Stimulated activated CD4-positive, alpha-beta T cell treated with anti-CD3 and anti-CD28 coated beads, Interleukin-4, amount 100 ng/mL, for 1 hour (primary cell): ENCODE measurements at regions not wholly inside any gene's neighbourhood (a gene's known extent, or its start where the extent isn't known, plus 50 kb on each side); places are given as distances from the start of the nearest gene placed in this dataset.
A peak's percentile ranks its signal among the peaks of the same experiment; 100 is the strongest.
"Not testable (repeated sequence)": the region's sequence is repeated elsewhere in the genome, so short reads cannot be mapped to it uniquely, and the experiment has no call there.

Source experiments
- DNase-seq: peaks from one replicate; pipeline ENCODE4 v3.0.0-alpha.2; 2020

DNA sequence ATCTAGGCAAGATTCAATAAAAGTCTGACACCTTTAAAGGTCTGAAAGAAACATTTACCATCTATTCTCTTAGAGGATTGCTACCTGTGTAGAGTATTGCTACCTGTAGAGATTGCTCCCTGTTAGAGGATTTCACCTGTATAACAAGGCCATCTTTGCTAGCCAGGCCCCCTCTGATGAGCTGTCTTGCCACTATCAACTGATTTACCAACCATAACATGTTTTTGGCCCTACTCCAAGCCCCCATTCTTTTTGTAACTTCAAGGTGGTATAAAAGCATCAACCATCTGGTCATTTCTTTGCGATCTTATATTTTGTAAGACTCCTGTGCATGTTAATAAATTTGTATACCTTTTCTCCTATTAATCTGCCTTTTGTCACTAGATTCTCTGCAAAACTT is 424.7 kb upstream of the CAMK1G start:
- no peak for DNase-seq

DNA sequence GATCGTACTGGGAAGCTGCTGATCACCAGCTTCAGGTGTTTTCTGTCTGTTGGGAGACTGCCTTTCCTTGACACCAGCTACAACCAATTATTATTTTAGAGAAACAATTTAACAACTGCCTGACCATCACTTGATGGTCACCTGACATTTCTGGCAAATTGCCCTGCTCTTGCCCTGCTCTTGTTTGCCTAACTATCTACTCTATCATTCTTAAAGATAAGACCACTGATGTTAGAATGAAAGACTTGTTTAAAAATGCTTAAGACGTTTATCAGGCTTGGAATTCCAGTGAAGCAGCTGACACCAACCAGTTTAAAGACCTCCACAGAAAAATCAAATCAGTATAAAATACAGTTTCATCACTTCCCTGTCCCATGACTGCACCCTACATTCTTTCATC is 423.3 kb upstream of the CAMK1G start:
- DNase-seq: no peak

DNA sequence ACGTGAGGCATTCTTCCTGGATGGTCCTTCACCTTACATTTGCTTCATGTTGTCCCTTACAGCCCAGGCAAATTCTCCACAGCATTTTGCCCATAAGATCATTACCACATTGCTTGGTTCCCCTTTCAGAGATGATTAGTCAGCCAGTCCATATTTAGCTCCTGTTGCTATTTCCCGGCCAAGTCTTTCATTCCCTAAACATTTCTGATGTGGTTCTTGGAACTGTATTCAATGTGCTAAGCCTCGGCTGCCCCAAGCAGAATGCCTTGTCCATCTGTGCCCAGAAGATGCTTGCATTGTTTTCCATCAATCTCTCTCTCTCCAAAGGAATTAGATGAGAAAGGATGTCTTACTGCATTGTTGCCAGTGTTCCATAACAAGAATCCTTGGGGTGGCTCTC is 420.9 kb upstream of the CAMK1G start:
- no peak for DNase-seq

DNA sequence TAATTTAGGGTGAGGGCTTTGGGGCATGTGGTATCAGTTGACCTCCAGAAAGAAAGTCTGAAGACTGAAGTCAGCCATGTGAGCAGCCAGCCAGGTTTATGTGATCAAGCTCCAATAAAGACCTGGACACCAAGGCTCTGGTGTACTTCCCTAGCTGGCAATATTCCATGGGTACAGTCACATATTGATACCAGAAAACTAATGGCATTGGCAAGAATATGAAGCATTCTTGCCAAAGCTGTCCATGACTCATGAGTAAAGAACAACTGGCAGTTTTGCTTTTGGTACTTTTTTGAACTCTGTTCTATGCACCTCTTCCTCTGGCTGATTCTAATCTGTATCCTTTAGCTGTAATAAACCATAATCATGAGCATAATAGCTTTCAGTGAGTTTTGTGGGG is 415.3 kb upstream of the CAMK1G start:
- no peak for DNase-seq

DNA sequence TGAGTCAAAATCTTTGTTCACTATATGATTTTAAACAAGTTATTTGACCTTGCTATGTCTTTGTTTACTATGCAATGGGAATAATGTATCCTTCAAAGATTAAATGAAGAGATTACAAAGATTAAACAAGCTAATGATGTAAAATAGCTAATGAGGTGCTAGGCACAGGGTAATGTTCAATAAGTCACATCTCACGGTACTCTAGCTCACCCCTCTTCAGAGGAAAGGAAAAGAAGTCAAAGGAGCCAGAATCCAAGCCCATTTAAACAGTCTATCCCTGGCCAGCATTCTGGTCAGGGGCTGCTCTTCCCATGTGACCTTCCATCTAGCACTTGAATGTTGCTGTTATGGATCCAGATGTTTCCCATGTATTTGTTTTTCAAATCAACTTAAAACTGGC is 412.4 kb upstream of the CAMK1G start:
- no peak for DNase-seq

DNA sequence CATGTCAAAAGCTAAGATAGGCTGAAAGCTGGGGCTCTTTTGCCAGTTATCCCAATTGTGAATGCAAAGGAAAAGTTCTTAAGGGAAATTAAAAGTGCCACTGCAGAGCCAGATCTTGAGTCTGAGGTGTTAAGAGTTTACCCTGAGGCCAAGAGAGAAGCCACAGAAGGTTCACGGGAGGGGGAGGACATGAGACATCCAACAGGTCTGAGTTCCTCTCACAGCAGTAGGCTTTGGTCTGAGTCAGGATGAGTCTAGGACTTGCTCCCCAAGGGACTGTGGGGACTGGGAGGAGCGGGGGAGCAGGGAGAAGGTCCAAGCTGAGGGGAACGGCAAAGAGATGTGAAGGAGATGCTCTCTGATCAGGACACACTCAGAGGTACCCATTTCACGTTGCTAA is 411.2 kb upstream of the CAMK1G start:
- DNase-seq: no peak

DNA sequence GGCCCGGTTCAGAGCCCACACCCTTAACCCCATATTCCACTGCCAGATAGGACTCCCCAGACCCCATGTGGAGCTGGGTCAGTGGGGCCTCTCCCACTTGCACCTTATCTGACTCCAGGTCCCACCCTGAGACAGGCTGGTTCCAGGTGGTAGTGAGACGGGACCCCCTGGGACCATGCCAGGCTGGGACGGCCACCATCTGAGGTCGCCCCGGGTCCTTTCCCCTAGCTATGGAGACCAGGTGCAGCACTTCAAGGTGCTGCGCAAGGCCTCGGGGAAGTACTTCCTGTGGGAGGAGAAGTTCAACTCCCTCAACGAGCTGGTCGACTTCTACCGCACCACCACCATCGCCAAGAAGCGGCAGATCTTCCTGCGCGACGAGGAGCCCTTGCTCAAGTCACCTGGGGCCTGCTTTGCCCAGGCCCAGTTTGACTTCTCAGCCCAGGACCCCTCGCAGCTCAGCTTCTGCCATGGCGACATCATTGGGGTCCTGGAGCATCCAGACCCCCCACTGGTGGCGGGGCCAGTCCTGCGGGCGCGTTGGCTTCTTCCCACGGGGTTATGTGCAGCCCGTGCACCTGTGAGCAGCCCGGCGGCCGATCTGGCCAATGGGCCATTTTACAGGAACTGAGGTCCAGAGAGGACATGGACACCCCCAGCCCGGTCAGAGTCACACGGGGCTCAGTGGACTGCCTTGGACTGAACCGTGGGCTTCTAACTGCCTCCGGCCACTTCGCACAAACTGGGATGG is 410.5 kb upstream of the CAMK1G start:
- DNase-seq: not testable (repeated sequence)

DNA sequence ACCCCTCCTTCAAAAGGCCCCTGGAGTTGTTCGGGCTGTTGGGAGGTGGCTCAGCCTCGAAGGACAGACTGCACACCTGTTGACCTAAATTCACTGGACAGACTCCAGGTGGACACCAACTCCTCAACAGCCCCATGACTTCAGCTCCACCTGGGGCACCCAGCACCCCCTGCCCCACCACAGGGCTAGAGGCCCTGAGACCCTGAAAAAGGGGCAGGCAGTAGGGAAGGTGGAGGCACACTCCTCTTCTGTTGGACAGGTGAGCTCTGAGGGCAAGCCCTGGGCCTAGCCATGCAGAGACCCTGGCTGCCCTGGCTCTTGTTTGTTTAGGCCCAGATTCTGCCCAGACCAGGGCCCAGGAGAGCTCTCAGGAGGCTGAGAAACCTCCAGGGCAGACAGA is 409.7 kb upstream of the CAMK1G start:
- DNase-seq: not testable (repeated sequence)

DNA sequence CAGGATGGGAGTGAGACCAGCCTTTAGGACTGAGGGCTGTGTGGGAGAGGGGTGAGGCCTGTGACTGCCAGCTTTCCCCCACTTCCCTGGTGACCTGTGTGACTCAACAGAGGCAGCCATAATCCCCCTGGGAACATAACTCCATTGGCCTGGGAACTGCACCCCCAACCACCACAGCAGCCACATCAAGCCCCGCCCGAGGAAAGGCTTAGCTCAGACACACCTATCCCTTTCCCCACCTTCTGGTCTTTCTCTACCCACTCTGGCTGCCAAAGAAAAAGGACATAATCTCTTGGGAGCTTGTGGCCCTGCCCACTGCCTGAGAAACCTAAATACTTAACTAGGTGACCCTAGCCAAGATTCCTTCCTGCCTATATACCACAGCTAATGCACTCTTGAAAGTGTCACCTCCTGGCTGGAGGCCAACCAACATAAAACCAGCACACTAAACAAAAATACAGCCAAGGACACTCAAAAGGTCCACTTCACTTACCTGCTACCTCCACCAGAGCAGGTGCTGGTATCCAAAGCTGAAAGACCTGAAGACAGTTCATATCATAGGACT is 406.6 kb upstream of the CAMK1G start:
- no peak for DNase-seq

DNA sequence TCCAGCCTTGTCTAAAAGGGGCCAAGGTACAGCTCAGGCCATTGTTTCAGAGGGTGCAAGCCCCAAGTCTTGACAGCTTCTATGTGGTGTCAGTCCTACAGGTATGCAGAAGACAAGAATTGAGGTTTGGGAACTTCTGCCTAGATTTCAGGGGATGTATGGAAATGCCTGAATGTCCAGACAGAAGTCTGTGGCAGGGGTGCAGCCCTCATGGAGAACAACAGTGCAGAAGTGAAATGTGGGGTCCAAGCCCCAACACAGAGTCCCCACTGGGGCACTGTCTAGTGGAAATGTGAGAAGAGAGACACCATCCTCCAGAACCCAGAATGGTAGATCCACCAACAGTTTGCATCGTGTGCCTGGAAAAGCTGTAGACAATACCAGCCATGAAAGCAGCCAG is 400.3 kb upstream of the CAMK1G start:
- DNase-seq: no peak

DNA sequence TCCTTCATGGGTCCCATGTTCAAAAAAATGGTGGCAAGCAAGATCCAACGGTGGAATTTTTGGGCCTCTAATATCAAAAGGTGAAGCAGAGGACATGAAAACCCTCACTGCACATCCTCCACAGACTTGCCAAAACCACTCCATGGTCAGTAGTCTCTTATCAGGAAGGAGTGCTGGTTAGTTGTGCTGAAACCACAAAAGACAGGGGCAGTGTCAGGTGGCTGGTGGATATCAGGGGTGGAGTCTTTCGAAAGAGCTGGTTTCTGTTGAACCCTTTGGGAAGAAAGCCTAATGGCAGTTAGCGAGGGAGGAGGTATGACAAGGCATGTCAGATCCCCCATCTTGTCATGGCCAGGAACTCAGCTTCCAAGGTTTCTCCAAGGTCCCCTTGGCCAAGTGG is 395.9 kb upstream of the CAMK1G start:
- DNase-seq: no peak

DNA sequence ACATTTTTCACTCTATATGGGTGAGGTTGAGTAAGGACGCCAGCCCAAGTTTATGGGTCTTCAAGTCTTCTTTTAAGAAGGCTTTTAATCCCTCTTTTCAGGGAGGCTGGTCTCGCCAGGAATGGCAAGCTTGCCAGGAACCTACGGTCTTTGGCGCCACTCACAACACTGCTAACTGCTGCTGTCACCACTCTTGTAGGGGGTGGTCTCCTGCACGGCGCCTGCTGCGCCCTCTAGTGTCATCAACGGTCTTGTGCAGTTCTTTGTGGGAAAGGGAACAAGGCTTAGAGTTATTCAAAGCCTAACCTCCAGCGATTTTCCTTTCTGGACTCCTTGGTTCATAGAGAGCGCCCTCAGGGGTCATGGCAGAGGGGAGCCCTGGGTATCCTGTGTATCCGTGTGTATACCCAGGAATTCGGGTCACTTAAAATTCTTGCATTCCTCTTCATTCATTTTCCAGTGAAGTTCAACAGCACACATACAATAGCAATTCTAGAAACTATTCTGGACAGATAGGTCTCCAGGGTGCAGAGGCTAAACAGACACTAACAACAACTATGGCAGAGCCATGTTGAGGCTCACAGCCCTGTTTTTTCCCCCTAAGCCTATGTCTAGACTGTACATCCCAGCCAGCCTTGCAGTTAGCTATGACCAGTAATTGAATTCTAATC is 392.8 kb upstream of the CAMK1G start:
- no peak for DNase-seq

DNA sequence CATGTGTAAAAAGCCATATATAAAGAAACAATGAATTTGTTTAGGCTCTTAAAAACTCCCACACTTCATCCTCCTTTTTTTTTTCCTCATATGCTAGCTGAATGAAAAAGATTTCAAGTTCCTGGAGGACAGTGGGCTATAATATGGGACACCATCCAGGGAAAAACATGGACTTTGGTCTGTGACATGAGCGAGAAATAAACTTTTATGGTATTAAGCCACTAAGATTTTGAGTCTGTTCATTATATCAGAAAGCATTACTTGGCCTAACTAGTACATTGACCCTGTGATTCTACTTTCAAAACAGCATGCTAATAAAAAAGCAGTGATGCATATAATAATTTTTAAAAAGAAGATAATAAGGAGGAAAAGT is 392.3 kb upstream of the CAMK1G start:
- no peak for DNase-seq

DNA sequence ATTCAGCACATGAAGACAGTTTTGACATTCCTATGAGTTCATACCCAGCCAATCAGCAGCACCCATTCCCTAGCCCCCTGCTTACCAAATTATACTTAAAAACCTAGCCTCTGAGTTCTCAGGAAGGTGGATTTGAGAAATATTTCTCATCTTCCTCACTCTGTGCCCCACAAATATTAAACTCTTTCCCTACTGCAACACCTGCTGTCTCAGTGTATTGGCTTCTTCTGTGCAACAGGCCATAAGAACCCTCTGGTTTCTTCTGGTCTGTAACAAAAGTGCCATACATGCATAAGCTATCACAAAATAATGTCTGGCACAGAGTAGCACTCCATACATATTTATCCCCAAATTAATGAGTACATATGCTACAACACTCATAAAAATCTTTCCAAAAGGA is 387.4 kb upstream of the CAMK1G start:
- DNase-seq: no peak

DNA sequence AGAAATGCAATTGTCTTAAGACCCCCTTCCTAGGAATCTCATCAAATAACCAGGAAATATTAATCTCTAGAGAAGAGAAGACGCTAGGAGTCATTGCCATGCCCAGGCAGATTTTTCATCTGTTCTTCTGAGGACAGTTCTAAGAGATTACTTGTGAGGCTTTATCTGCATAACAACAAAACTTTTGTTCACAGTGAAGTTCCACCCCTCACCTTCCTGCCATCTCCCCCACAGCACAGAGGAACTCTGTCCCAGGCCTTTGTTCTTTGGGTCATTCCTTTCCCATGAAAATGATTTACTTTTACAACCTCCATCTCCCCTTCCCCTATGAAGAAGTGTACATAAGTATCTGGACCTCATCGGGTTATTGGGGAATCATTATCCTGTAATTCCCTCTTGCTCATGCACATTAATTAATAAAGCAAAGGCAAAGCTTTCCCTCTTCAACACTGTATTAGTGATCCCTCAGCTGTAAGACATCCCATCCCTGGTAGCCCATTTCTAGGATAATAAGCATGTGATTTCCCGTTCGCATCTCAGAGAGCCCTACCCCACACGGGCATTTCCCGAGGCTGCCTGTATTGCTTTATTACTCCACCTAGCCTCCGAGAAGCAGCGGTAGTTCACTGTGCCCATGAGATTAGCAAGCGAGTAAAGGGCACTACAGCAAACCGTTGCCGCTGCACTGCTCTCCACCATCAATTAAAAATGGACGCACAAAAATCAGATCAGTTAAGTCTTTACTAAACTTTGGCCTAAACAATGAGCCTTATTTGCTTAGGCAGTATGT is 384.4 kb upstream of the CAMK1G start:
- no peak for DNase-seq

DNA sequence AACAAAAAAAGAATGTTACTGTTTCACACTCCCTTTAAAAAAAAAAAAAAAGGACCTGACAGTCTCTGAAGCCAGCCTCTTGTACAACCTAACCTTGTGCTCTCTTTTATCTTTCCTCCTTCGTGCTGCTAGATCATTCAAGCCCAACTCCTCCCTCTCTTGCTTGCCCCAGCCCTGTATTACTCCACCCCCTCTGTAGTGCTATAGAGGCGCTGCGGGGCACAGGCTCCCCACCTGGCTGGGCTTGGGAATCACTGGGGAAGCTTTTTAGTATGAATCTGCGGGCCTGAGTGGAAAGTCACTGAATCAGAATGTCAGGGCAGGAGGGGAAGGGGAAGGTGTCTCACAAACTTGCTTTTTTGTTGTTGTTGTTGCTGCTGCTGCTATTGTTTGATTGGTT is 383.7 kb upstream of the CAMK1G start:
- no peak for DNase-seq

DNA sequence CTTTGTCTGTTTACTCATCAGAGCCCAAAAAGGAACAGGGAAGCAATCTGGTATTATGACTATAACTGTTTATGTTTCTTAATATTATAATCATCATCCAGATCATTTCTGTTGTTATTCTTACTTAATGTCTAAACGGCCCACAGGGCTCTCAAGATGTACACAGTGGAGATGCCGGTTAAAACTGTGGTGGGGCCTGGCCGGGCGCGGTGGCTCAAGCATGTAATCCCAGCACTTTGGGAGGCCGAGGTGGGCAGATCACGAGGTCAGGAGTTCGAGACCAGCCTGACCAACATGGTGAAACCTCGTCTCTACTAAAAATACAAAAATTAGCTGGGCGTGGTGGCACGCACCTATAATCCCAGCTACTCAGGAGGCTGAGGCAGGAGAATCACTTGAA is 381.2 kb upstream of the CAMK1G start:
- not testable (repeated sequence) for DNase-seq

DNA sequence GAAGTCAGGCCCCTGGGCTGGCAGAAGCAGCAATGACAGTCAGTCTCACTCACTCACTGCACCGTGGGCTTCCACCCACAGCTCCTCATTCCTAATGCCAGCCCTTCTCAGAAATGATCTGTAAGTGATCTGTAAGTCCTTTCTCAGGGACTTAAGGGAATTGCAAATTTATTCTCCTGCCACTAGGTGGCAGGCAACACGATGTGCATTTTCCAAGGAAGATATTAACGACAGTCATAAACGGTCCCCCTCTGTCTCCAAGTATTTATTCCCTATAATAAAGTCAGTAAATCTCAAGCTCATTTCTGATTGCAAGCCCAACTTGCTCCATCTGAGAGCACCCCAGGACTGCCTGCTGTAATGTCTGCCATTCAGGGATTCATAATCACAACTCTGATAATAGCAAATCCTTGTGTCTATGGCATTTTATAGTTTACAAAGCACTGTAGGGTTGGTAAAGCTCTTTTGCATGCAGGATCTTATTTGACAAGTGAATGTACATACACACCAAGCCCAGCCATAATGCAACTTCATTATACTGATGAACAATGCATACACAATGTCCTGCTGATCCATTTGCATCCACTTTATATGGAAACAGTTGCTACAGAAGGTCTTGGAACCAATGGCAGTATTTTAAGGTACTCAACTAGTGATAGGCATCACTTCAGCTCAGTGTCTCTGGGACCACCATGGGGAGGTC is 380.5 kb upstream of the CAMK1G start:
- no peak for DNase-seq

DNA sequence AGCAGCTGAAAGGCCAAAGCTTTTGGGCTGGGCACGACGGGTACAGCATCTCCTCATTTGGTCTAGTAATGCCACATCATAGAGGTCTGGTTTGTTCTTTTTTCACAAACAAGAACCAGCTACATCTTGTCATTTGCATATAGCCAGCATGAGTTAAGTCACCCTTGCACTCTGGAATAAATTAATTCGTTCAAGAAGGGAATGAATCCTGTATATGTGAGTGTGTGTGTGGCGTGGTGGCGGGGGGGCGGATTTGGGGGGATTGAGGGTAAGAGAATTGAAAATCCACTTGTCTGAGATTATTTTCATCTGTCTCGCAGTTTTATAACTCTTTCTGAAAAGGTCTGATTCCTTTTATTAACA is 380.0 kb upstream of the CAMK1G start:
- no peak for DNase-seq

DNA sequence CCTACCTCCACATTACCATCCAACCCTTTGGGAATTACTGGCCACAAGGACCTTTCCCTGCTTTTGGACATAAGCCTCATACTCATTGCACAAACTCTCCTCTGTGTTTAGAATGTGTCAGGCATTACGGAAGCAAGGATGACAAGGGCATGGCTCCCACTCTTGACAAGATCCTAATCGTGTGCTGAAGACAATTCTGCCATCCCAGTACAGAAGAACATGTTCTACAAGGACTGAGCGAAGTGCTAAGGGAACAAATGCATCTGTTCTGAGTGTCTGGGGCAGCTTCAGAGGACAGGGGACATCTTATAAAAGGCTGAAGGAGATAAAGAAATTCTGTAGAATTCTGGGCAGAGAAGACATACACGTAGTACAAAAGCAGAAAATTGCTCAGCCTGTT is 378.5 kb upstream of the CAMK1G start:
- DNase-seq: no peak

DNA sequence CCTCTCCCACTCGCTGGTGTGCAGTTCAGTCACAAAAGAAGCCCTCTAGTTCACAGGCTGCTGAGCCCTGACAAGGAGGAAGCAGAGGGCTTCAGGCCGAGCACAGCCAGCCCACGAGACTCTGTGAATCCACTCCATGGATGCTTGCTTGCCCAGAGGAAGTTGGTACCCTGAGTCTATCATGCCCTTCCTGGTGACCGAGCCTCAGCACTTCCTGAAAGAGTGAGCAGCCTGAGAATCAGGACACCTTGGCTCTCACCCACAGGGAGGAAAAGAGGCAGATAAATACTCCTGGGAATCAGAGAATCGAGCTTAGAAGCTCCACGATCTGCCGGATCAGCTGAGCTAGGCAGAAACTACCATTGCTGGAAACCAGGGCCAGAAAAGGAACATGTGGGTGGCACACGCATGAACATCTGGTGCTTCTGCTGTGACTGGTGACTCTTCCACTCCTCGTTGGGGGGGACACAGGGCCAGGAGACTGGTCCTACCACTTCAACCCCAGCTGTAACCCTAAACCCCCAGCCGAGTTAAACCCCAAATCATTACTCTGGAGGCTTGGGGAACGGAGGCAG is 376.3 kb upstream of the CAMK1G start:
- DNase-seq: no peak

DNA sequence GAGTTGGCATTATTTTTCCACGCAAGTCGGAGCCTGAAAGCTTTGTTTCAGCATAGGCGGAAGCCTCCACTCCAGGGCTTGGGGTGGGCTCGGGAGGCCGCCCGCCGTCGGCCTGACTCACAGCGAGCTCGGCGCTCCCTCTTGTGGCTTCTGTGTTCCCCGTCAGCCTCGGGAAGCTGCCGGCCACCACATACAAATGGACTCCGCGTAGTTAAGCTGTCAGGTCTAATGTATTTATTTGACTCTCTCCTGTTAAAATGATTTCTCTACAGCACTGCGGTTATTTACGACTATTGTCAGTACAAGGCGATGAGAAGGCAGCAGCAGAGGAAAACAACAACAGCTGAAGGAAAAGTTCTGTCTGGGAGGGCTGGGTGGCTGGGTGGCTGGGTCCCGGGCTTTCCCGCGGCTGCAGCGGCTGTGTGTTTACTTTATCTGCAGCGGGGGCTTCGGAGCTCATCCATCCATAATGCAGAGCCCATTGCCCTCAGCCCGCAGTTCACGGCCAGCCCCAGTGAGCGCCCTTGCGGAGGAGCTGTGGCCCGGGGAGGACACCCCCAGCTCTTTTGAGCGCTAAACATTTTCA is 375.7 kb upstream of the CAMK1G start:
- peak; percentile 7 for DNase-seq
